OCI-LY1 (cell line): ENCODE measurements at regions not wholly inside any gene's neighbourhood (a gene's known extent, or its start where the extent isn't known, plus 50 kb on each side); places are given as distances from the start of the nearest gene placed in this dataset.

Experiments
- H2AFZ ChIP-seq: fragments of 200-600 bp; sonication (generic), shearing (Covaris generic); 2 replicates; pipeline ENCODE4 v1.6.0; 2014; ENCODE audit warnings: antibody characterized with exemption, mild to moderate bottlenecking, low read length
- H3F3A ChIP-seq: fragments of 200-600 bp; sonication (generic), shearing (Covaris generic); 2 replicates; pipeline ENCODE4 v1.6.0; 2014; ENCODE audit warnings: mild to moderate bottlenecking, antibody characterized with exemption, low read length, moderate library complexity; ENCODE audit not compliant: insufficient read depth
- H3K27ac ChIP-seq: fragments of 200-600 bp; sonication (generic); 2 replicates; pipeline ENCODE4 v1.5.1; 2014; ENCODE audit warnings: low read length, mixed run types, mild to moderate bottlenecking, low read depth; ENCODE audit not compliant: poor library complexity, severe bottlenecking
- H3K27me3 ChIP-seq: fragments of 200-600 bp; sonication (generic); 2 replicates; pipeline ENCODE4 v1.6.0; 2014; ENCODE audit warnings: antibody characterized with exemption, mild to moderate bottlenecking, low read length, moderate library complexity; ENCODE audit not compliant: insufficient read depth
- H3K36me3 ChIP-seq: fragments of 200-600 bp; sonication (generic); 2 replicates; pipeline ENCODE4 v1.6.1; 2014; ENCODE audit warnings: mild to moderate bottlenecking, antibody characterized with exemption, low read length, moderate library complexity, mixed read lengths; ENCODE audit not compliant: insufficient read depth
- H3K4me1 ChIP-seq: fragments of 200-600 bp; sonication (generic); 2 replicates; pipeline ENCODE4 v1.5.1; 2014; ENCODE audit warnings: mild to moderate bottlenecking, low read length, moderate library complexity; ENCODE audit not compliant: insufficient read depth, severe bottlenecking
- H3K4me2 ChIP-seq: fragments of 200-600 bp; sonication (generic), shearing (Covaris generic); 2 replicates; pipeline ENCODE4 v1.6.1; 2014; ENCODE audit warnings: low read length
- H3K4me3 ChIP-seq: fragments of 200-600 bp; sonication (generic); 2 replicates; pipeline ENCODE4 v1.5.1; 2014; ENCODE audit warnings: low read length, low read depth, mild to moderate bottlenecking, mixed read lengths; ENCODE audit not compliant: poor library complexity, severe bottlenecking
- H3K79me2 ChIP-seq: fragments of 200-600 bp; shearing (Covaris generic); 2 replicates; pipeline ENCODE4 v1.6.1; 2016; ENCODE audit warnings: mixed run types, low read length, mixed read lengths; ENCODE audit not compliant: insufficient read depth
- H3K9ac ChIP-seq: fragments of 200-600 bp; sonication (generic), shearing (Covaris generic); 2 replicates; pipeline ENCODE4 v1.6.1; 2014; ENCODE audit warnings: mild to moderate bottlenecking, low read length, mixed read lengths
- H3K9me2 ChIP-seq: fragments of 200-600 bp; sonication (generic), shearing (Covaris generic); 2 replicates; pipeline ENCODE4 v1.6.1; 2014; ENCODE audit warnings: low read depth, mild to moderate bottlenecking, low read length, mixed read lengths
- H3K9me3 ChIP-seq: fragments of 200-600 bp; shearing (Covaris generic); 2 replicates; pipeline ENCODE4 v1.6.1; 2014; ENCODE audit warnings: low read length, mixed read lengths
- H4K20me1 ChIP-seq: fragments of 200-600 bp; sonication (generic), shearing (Covaris generic); 2 replicates; pipeline ENCODE4 v1.6.0; 2016; ENCODE audit warnings: mild to moderate bottlenecking, low read length; ENCODE audit not compliant: insufficient read depth
- EZH2 ChIP-seq: fragments of 200-600 bp; sonication (generic), shearing (Covaris generic); IDR thresholded peaks from 2 replicates; pipeline ENCODE4 v1.8.0; 2017; ENCODE audit warnings: borderline replicate concordance, mixed run types, mild to moderate bottlenecking, antibody characterized with exemption, low read length, moderate library complexity, mixed read lengths
- TF ChIP-seq, protein P1 (sequence below): fragments of 200-600 bp; sonication (generic), shearing (Covaris generic); IDR thresholded peaks from 2 replicates; pipeline ENCODE4 v1.5.1; 2017; ENCODE audit warnings: mild to moderate bottlenecking, antibody characterized with exemption, low read length, moderate library complexity, mixed read lengths

DNA sequence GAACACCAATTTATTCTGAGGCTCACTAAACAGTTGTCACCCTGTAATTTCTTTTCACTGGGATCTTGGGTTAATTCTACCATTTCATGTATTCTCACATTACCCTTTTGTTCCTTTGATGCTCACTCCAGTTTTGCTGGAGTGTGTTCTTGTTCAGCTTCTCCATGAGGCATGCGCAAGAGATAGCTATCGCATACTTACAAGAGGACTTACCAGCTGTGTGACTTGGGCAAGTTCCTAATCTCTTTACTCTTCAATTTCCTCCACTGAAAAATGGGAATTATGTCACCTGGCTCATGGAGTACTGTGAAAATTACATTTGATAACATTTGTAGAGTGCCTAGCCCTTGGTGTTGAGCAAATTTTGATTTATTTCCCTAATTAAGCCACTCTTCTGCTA, 56.5 kb upstream of the JDP2 start:
- Histone ChIP-seq H3K9me3 (no peaks in the 10 kb centered on the region), H3K4me2 (no peak overlapping the region), H3K36me3 (no peaks in the 10 kb centered on the region), H3K4me3 (no peak overlapping the region), H3K27ac (no peak overlapping the region), H3K9me2 (no peaks in the 10 kb centered on the region), H3F3A (no peaks in the 10 kb centered on the region), H3K79me2 (no peaks in the 10 kb centered on the region), H3K4me1 (no peaks in the 10 kb centered on the region), H4K20me1 (no peaks in the 10 kb centered on the region), H3K27me3 (no peaks in the 10 kb centered on the region; the same call in 1 of the 2 replicates), H2AFZ (no peak overlapping the region), H3K9ac (no peak overlapping the region)
- TF ChIP-seq, protein P1, sequence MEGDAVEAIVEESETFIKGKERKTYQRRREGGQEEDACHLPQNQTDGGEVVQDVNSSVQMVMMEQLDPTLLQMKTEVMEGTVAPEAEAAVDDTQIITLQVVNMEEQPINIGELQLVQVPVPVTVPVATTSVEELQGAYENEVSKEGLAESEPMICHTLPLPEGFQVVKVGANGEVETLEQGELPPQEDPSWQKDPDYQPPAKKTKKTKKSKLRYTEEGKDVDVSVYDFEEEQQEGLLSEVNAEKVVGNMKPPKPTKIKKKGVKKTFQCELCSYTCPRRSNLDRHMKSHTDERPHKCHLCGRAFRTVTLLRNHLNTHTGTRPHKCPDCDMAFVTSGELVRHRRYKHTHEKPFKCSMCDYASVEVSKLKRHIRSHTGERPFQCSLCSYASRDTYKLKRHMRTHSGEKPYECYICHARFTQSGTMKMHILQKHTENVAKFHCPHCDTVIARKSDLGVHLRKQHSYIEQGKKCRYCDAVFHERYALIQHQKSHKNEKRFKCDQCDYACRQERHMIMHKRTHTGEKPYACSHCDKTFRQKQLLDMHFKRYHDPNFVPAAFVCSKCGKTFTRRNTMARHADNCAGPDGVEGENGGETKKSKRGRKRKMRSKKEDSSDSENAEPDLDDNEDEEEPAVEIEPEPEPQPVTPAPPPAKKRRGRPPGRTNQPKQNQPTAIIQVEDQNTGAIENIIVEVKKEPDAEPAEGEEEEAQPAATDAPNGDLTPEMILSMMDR = no peak
- no peak for TF ChIP-seq EZH2

DNA sequence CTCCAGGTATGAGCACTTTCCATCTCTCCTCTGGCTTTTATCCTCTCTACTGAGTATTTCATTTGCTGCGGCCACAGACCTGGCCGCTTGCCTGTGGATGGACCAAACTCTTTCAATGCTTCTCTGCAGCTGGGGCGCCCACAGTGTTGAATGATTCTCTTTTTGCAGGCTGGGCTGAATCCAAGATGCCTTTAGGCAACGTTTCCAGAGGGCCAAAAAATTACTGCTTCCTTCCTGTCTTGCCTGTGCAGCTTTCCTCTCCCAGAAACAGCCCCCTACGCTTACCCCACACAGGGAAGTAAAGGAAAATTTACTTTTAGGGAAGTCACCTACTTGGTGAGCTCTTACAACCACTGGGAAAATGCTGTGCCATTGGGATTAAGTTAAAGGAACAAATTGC, 55.6 kb upstream of the JDP2 start:
- H3K27ac ChIP-seq = no peak overlapping the region
- no peaks in the 10 kb centered on the region for H4K20me1 ChIP-seq
- no peaks in the 10 kb centered on the region for H3K9me2 ChIP-seq
- H3K4me1 ChIP-seq = no peaks in the 10 kb centered on the region
- H3K4me3 ChIP-seq = no peak overlapping the region
- no peaks in the 10 kb centered on the region for H3K9me3 ChIP-seq
- H3K9ac ChIP-seq = no peak overlapping the region
- no peaks in the 10 kb centered on the region; the same call in 1 of the 2 replicates for H3K27me3 ChIP-seq
- H3K36me3 ChIP-seq = no peaks in the 10 kb centered on the region
- TF ChIP-seq, protein P1 = no peak
- no peak for TF ChIP-seq EZH2
- H2AFZ ChIP-seq = no peak overlapping the region
- no peaks in the 10 kb centered on the region for H3F3A ChIP-seq
- no peaks in the 10 kb centered on the region for H3K79me2 ChIP-seq
- H3K4me2 ChIP-seq = no peak overlapping the region

DNA sequence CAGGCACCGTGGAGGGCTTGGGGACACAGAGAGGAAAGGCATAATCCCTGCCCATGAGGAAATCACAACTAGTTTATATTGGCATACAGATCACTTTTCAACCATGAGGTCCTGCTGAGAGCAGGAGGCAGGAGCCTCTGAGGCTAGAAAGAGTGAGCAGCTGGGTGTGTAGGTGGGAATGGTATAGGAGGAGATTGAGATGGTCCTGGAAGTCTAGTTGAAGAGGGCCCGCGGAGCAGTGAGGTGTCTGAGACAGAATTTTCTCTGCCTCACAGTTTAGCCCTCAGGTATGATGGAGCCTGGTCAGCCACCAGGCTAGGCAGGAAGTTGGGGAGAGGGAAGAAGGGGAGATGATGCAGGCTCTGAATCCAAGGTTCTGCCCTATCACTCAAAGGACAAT, 54.7 kb upstream of the JDP2 start:
- Histone ChIP-seq H3K27ac (no peak overlapping the region), H3K79me2 (no peaks in the 10 kb centered on the region), H3K36me3 (no peaks in the 10 kb centered on the region), H4K20me1 (no peaks in the 10 kb centered on the region), H3K9me2 (no peaks in the 10 kb centered on the region), H3K4me3 (no peak overlapping the region), H3K4me2 (no peak overlapping the region), H3F3A (no peaks in the 10 kb centered on the region), H3K9ac (no peak overlapping the region), H3K4me1 (no peaks in the 10 kb centered on the region), H2AFZ (no peak overlapping the region), H3K9me3 (no peaks in the 10 kb centered on the region), H3K27me3 (no peaks in the 10 kb centered on the region; the same call in 1 of the 2 replicates)
- TF ChIP-seq, protein P1 = no peak
- TF ChIP-seq EZH2 = no peak
